Mesodermal cell (in vitro differentiated cells): ENCODE measurements at regions not wholly inside any gene's neighbourhood (a gene's known extent, or its start where the extent isn't known, plus 50 kb on each side); places are given as distances from the start of the nearest gene placed in this dataset.

Experiments
- H3K27ac ChIP-seq: 2 replicates; pipeline ENCODE4 v1.7.0; 2013; ENCODE audit warnings: mild to moderate bottlenecking, low read depth, low read length, moderate library complexity; ENCODE audit not compliant: severe bottlenecking
- H3K36me3 ChIP-seq: 2 replicates; pipeline ENCODE4 v1.7.1; 2013; ENCODE audit warnings: mild to moderate bottlenecking, low read length, moderate library complexity; ENCODE audit not compliant: control insufficient read depth, insufficient read depth
- H3K4me1 ChIP-seq: one replicate; pipeline ENCODE4 v1.7.1; 2013; ENCODE audit warnings: mild to moderate bottlenecking, low read length; ENCODE audit not compliant: insufficient read depth, control insufficient read depth, poor library complexity, severe bottlenecking
- H3K4me3 ChIP-seq: 2 replicates; pipeline ENCODE4 v1.7.0; 2013; ENCODE audit warnings: low read length, control low read depth, mild to moderate bottlenecking; ENCODE audit not compliant: insufficient read depth, poor library complexity, severe bottlenecking; ENCODE audit errors: extremely low read depth
- H3K9me3 ChIP-seq: 2 replicates; pipeline ENCODE4 v1.7.1; 2013; ENCODE audit warnings: mild to moderate bottlenecking, low read length, moderate library complexity; ENCODE audit not compliant: control insufficient read depth
- WGBS, 2 experiments: methylation state at CpG; one replicate each; pipeline ENCODE4 v1.1.5; 2013; ENCODE audit warnings: missing lambda C conversion rate in 2 of 2; ENCODE audit not compliant: insufficient coverage in 2 of 2; 5-methylcytosine and 5-hydroxymethylcytosine counted together

DNA sequence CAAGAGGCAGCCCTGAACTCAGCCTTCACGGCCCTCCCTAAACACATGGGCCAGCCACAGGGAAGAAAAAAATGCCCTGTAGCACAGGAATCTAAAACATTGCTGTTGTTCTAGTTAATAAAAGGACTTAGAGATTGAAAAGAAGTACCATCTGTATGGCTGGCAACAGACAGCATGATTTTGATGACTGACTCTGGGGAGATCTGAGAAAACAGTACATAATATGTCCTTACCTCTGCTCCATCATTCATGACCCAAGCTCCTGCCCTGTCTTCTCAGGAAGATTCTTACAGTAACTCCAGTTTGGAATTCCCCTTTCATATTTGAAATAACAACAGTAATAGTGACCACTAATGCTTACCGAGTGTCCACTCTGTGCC is 244.2 kb downstream of the ETS1 start:
- H3K27ac ChIP-seq = peak overlapping the region; percentile 25
- no peaks in the 10 kb centered on the region for H3K36me3 ChIP-seq
- peaks cover 17% of the 10 kb centered on the region for H3K4me1 ChIP-seq
- H3K9me3 ChIP-seq = no peaks in the 10 kb centered on the region
- WGBS, 2 experiments = 100% methylated on average over 1 of the region's 2 CpGs; no CpG with 5 or more reads in 1 of the 2 experiments
- no peak overlapping the region for H3K4me3 ChIP-seq

DNA sequence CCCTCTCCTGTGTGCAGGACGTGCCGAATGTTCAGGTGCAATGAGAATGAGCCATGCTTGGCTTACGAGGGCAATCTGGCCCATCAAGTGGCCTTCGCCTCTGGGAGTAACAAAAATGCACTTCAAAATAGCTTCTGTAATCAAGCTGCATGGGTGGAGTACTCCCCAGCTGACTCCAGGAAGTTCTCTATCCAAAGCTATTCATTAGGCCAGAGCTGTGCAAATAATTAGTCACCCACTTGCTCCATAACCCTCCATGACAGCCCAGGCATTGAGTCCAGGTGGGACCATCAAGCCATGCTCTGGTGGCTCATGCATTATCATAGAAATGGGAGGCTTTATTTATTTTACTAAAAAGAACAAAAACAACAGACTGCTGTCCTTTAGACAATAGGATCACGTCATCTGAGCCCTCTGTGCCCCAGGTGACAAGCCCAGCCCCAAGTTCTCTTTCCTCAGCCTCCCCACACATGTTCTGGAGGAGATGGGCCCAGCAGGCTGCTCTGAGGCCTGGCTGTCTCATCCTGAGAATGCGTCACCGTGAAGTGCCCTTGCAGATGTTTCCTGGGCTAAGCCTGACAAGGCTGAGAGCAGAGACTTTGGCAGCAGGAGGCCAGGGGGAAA is 244.7 kb downstream of the ETS1 start:
- no peaks in the 10 kb centered on the region for H3K36me3 ChIP-seq
- H3K9me3 ChIP-seq = no peaks in the 10 kb centered on the region
- H3K4me1 ChIP-seq = peaks cover 17% of the 10 kb centered on the region
- no peak overlapping the region for H3K4me3 ChIP-seq
- WGBS, 2 experiments = 61 to 66% methylated on average over 6 to 7 of the region's 7 CpGs
- H3K27ac ChIP-seq = peak overlapping the region; percentile 25

DNA sequence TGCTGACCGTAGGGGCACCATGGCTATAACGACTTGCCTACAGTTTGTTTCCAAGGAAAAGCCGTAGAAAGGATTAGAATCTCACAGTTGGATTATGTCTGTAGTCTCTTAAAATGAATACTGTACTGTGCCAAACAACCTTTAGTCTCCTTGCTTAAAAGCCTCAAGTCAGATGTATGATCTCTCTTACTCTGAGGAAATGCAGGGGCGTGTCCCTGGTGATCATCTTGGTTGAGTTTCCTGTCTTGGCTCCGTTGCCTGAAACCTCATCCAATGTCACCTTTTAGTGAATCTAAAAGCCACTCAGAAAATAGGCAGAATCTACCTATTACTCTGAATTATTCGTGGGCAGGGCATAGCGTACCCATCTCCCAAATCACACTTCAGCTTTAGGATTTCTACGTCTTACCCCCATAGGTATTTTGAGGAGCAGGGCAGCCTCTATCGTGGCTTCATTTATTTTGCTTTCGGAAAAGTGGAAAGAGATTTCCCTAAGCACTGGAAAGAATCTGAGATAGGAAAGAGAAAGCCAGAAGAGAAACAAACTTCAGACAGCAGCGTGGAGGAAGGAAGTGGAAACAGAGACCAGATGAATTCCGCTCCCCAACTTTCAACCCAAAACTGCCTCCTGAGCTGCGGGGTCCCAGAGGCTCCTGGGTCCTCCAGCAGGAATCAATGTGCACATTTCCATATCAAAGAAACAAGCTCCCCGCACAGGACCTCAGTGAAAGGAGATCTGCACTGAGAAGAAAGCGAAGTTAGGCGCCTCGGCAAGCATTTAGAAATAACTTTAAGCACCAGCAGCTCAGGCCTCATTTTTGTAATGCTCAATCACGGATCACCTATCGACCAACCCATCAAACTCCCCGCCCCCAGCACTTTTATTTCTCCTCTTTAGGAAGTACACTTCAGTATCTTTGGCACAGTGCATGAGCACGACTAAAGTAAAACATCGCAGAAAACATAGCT is 245.8 kb downstream of the ETS1 start:
- WGBS, 2 experiments = 88 to 89% methylated on average over 11 to 18 of the region's 22 CpGs
- no peaks in the 10 kb centered on the region for H3K9me3 ChIP-seq
- no peak overlapping the region for H3K4me3 ChIP-seq
- H3K36me3 ChIP-seq = no peaks in the 10 kb centered on the region
- no peak overlapping the region for H3K27ac ChIP-seq
- H3K4me1 ChIP-seq = peaks cover 22% of the 10 kb centered on the region

DNA sequence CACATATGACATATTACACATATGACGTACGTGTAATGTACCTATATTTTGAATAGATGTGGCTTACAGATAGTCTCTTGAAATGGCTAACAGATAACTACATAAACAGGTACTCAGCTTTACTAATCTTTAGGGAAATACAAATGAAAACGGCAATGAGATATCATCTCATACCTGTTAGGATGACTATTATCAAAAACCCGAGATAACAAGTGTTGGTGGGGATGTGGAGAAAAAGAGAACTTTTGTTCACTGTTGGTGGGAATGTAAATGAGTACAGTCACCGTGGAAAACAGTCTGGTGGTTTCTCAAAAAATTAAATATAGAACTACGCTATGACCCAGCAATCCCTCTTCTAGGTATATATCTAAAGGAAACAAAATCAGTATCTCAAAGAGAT is 247.6 kb downstream of the ETS1 start:
- Histone ChIP-seq H3K4me1 (peaks cover 36% of the 10 kb centered on the region), H3K4me3 (no peak overlapping the region), H3K9me3 (no peaks in the 10 kb centered on the region), H3K27ac (no peak overlapping the region), H3K36me3 (no peaks in the 10 kb centered on the region)
- WGBS, 2 experiments = 100% methylated on average over 2 of the region's 6 CpGs; no CpG with 5 or more reads in 1 of the 2 experiments

DNA sequence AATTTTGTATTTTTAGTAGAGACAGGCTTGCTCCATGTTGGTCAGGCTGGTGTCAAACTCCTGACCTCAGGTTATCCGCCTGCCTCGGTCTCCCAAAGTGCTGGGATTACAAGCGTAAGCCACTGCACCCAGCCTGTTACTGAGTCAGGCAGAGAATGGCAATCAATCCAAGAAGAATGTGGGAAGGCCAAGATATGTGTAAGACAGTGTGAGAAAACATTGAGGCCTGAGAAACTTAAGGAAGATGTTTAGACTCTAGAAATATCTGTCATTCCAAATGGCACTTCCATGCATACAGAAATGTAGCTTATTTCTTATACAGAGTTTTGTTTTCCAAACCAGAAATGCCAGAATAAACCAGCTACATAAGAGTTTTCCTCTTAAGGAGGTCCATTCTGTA is 248.5 kb downstream of the ETS1 start:
- 92 to 96% methylated on average over 3 of the region's 3 CpGs for WGBS, 2 experiments
- Histone ChIP-seq H3K27ac (no peak overlapping the region), H3K4me1 (peaks cover 43% of the 10 kb centered on the region), H3K9me3 (no peaks in the 10 kb centered on the region), H3K4me3 (no peak overlapping the region), H3K36me3 (no peaks in the 10 kb centered on the region)

DNA sequence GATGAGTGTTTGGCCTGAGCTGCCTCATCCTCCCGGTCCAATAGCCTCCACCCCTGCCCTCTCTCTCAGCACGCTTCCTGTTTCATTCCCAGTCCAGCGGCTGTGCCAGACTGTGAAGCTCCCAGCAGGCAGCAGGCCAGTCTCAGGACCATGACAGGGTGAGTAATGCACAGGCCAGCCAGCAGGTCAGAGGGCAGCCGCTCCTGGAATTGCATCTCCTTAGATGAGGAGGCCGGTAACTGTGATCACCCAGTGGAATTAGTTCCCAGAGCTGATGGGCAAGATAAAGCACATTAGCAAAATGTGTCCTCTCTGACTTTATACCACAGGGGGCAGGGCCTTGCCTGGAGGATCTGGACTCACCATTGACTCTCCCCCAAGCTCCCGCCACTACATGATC is 251.2 kb downstream of the ETS1 start:
- WGBS, 2 experiments = 70 to 71% methylated on average over 6 of the region's 6 CpGs
- H3K27ac ChIP-seq = peak overlapping the region; percentile 79
- no peak overlapping the region for H3K4me3 ChIP-seq
- H3K36me3 ChIP-seq = no peaks in the 10 kb centered on the region
- H3K4me1 ChIP-seq = peaks cover 28% of the 10 kb centered on the region
- H3K9me3 ChIP-seq = no peaks in the 10 kb centered on the region

DNA sequence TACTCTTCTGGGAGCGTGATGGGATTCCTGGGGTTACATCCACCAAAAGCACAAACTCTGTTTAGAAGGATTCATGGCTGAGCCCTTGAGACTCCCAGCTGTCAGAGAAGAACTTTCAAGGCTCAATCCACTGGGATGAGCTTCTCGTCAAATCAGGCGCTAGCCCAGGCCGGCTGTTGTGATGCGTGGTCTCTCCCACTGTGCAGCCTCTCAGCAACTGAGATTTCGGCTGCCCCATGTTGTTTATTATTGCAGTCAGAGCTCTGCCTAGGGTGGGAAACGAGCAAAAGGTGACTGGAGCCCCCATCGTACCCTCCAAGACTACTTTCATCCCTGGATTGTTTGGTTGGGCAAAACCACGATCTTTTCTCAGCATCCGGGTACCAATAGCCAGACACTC is 251.6 kb downstream of the ETS1 start:
- no peaks in the 10 kb centered on the region for H3K36me3 ChIP-seq
- H3K27ac ChIP-seq = peak overlapping the region; percentile 79
- peaks cover 26% of the 10 kb centered on the region for H3K4me1 ChIP-seq
- H3K9me3 ChIP-seq = no peaks in the 10 kb centered on the region
- H3K4me3 ChIP-seq = no peak overlapping the region
- 77 to 79% methylated on average over 9 to 10 of the region's 10 CpGs for WGBS, 2 experiments

DNA sequence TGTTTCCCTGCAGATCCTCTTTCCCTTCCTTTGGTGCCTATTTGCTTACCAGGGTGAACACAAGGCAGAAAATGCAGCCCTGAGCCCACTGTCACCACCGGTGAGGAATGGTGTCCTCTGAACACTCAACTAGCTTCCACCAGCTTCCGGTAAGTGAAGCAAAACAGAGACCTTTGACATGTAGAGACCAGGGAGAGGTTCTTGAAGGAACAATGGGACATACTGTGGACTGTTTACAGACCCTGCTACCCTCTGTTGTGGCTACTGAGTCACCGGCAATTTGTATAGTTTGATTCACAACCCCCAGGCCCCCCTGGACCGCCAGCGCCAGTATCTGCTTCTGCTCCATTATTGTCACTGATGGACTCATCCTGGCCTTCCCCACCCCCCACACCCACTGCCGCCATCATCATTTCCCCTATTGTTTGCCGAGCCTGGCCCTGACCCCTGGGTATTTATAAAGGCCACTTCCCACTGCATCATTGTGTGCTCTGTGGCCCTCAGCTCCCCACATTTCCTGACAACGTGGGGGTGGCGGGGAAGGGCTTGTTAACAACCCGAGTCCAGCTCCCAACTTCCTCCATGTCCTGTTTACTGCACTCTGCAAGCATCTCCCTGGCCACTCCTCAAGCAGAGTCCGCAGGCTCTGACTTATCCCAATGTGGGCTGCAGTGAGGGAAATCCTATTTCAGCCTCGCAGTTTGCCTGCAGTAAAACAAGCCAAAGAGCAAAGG is 252.9 kb downstream of the ETS1 start:
- Histone ChIP-seq H3K36me3 (no peaks in the 10 kb centered on the region), H3K4me3 (no peak overlapping the region), H3K4me1 (peaks cover 33% of the 10 kb centered on the region), H3K27ac (peak overlapping the region; percentile 79), H3K9me3 (no peaks in the 10 kb centered on the region)
- WGBS, 2 experiments = 58 to 68% methylated on average over 8 to 10 of the region's 12 CpGs

DNA sequence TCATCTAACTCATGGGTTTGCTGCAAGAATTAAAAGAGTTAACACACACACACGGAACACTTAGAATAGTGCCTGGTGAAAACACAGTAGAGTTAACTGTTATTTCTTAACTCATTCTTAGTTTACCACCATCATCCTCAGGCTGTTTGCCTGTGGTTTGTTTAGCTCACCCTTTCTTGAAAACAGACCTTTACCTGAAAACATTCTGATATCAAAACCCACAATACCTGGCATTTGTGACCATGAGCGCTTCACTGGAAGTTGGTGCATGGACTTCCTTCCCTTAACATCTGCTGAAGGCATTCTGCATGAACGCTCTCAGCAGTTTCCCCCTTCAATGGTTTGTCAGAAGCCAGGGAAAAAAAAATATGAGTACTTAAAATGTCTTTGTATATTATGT is 256.0 kb downstream of the ETS1 start:
- Histone ChIP-seq H3K27ac (no peak overlapping the region), H3K36me3 (no peaks in the 10 kb centered on the region), H3K9me3 (no peaks in the 10 kb centered on the region), H3K4me1 (peaks cover 44% of the 10 kb centered on the region), H3K4me3 (no peak overlapping the region)
- 96 to 100% methylated on average over 2 of the region's 3 CpGs for WGBS, 2 experiments

DNA sequence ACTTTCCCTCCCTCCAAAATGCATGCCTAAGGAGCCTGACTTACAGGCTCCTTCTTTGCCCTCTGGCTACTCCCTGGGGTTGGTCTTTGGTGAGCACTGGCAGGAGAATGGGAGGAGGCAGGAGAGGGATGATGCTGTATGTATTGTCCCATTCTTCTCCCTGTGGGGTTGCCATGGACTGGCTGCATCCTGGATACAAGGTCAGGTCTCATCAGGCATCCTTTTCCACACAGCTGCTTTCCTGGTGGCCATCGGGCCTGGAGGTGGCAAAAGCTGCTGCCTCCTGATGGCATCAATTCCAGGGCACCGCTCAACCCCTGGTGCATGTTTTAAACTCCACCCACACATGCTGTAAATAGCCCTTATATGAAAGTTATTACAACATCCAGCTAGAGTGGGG is 257.2 kb downstream of the ETS1 start:
- Histone ChIP-seq H3K4me1 (peaks cover 35% of the 10 kb centered on the region), H3K4me3 (no peak overlapping the region), H3K9me3 (no peaks in the 10 kb centered on the region), H3K27ac (no peak overlapping the region), H3K36me3 (no peaks in the 10 kb centered on the region)
- WGBS, 2 experiments = 100% methylated on average over 1 of the region's 2 CpGs; no CpG with 5 or more reads in 1 of the 2 experiments
